ENCODE measurements at regions not wholly inside any gene's neighbourhood (a gene's known extent, or its start where the extent isn't known, plus 50 kb on each side); places are given as distances from the start of the nearest gene placed in this dataset.
A peak's percentile ranks its signal among the peaks of the same experiment; 100 is the strongest.

DNA sequence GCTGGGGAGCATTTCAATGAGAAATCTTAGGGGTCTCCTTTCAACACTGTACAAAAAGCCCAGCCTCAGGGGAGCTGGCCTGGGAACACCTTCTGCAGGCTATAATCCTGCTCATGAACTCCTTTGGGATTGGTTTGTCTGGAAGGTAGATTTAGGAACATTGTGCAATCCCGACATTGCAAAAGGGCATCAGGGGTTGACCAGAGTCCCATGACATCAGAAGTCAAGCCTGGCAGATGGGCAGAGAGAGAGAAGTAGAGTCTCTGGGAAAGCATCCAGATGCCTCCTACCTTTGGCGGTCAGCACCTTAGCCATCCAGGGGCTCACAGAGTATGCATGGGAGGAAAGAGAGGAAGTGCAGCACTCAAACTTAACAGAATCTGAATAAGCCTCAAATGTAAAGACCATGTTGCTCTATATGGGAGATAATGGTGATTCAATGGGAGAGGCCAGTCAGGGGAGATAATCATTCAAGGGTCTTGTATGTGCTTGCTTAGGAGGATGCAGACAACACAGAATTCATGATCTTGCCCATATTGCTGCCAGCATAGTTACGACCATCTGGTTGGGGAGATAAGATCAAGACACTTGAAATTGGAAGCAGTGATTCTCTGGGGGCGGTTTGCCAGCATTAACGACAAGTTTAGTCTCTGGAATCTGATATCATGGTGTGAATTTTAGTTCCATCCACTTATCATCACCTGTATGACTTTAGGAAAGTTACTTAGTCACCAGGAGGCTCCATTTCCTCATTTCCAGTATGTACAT, 58.3 kb upstream of the UPP2 start:
- no peak overlapping the region for H3K4me3 ChIP-seq
- H3K36me3 ChIP-seq, result no peaks in the 10 kb centered on the region
- intact Hi-C loops (cut with DNase I), result no loop called here
- TF ChIP-seq, protein P1, sequence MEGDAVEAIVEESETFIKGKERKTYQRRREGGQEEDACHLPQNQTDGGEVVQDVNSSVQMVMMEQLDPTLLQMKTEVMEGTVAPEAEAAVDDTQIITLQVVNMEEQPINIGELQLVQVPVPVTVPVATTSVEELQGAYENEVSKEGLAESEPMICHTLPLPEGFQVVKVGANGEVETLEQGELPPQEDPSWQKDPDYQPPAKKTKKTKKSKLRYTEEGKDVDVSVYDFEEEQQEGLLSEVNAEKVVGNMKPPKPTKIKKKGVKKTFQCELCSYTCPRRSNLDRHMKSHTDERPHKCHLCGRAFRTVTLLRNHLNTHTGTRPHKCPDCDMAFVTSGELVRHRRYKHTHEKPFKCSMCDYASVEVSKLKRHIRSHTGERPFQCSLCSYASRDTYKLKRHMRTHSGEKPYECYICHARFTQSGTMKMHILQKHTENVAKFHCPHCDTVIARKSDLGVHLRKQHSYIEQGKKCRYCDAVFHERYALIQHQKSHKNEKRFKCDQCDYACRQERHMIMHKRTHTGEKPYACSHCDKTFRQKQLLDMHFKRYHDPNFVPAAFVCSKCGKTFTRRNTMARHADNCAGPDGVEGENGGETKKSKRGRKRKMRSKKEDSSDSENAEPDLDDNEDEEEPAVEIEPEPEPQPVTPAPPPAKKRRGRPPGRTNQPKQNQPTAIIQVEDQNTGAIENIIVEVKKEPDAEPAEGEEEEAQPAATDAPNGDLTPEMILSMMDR (IDR thresholded peaks at IDR 0.05), result no peak
- peak overlapping the region; percentile 14 for H3K27ac ChIP-seq
- H3K4me1 ChIP-seq, result peaks cover 18% of the 10 kb centered on the region
- H3K9me3 ChIP-seq, result no peaks in the 10 kb centered on the region
- no peak for DNase-seq
- ATAC-seq, result no peak
- no peaks in the 10 kb centered on the region for H3K27me3 ChIP-seq (ENCODE audit: low read depth)

DNA sequence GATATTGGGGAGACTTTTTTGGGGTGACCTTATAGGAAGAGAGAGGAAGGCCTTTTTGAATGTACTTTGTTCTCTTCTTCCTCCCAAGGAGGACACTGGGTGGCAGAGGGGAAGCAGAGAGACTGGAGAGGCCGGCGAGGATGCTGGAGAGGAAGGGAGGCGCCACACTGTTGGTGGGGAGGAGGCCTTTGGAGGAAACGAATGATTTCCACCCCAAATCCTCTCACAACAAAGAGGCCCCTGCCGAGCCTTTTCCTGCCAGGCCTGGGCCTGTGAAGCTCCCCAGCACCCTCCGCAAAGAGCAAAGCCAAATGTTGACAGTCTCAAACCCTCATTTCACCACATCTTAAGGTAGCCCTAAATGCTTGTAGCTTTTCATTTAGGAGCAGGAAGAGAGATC, 59.0 kb upstream of the UPP2 start:
- Histone ChIP-seq H3K27me3 (ENCODE audit: low read depth) (no peaks in the 10 kb centered on the region), H3K27ac (peak overlapping the region; percentile 14), H3K4me3 (no peak overlapping the region), H3K36me3 (no peaks in the 10 kb centered on the region), H3K4me1 (peaks cover 18% of the 10 kb centered on the region), H3K9me3 (no peaks in the 10 kb centered on the region)
- intact Hi-C loops (cut with DNase I), result no loop called here
- TF ChIP-seq, protein P1 (IDR thresholded peaks at IDR 0.05), result no peak
- ATAC-seq (no peak), DNase-seq (no peak)

DNA sequence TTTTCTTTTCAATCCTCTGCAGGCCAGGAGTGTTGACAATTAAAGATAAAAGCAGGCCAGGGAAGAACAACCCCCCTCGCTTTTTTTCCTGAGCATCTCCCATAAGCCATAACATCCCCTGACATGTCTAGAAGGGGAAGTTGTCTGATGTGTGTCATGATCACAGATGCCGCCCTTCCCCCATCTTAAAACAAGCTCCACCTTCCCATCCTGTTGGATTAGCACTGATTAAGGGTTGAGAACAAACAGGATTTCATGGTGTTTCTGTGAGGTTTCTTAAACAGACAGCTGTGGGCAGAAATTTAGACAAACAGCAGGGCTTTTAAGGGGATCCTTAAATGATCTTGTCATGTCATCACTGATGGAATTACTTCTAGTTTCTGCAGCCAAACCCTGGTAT, 59.4 kb upstream of the UPP2 start:
- Histone ChIP-seq H3K27me3 (ENCODE audit: low read depth) (no peaks in the 10 kb centered on the region), H3K4me1 (peaks cover 18% of the 10 kb centered on the region), H3K27ac (peak overlapping the region; percentile 14), H3K36me3 (no peaks in the 10 kb centered on the region), H3K9me3 (no peaks in the 10 kb centered on the region), H3K4me3 (no peak overlapping the region)
- DNase-seq (no peak), ATAC-seq (no peak)
- intact Hi-C loops (cut with DNase I), result no loop called here
- TF ChIP-seq, protein P1 (IDR thresholded peaks at IDR 0.05), result no peak

DNA sequence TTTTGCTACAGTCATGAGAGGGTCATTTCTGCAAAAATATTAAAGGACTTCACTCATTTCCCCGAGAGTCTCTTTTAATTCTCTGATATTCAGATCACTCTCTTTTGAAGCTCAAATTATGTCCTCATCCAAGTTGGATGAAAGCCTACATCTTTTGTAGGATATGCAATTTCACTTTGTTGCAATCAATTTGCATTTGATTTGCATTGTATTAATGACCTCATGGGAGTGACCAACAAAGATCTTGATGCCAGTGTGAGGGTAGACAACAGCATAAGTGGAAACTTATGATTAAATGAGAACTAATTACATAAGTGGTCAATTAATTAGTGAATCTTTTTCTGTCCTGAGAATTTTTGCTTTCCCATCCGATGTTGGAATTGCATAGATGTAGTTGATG, 60.3 kb upstream of the UPP2 start:
- no peaks in the 10 kb centered on the region for H3K9me3 ChIP-seq
- DNase-seq, result no peak
- H3K27me3 ChIP-seq (ENCODE audit: low read depth), result no peaks in the 10 kb centered on the region
- intact Hi-C loops (cut with DNase I), result no loop called here
- no peak overlapping the region for H3K27ac ChIP-seq
- no peak for ATAC-seq
- H3K36me3 ChIP-seq, result no peaks in the 10 kb centered on the region
- TF ChIP-seq, protein P1 (IDR thresholded peaks at IDR 0.05), result no peak
- peaks cover 18% of the 10 kb centered on the region for H3K4me1 ChIP-seq
- H3K4me3 ChIP-seq, result no peak overlapping the region

DNA sequence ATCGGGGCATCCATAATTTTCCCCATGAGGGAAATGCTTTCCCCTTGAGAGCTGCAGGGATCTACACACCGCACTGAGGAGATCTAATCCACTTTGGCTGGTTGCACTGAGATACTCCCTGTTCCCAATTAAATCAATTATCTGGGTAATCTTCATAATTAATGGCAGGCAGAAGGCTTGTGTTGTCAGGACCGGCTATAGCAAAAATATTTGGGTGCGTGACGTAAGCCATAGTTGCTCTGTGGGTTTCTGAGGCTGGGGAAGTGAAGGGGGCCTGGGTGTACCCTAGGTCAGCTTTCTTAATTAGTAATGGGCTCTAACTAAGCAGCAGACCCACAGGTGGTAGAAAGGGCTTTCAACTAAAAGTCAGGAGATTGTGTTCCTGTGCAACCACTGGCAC, 62.8 kb upstream of the UPP2 start:
- no peak overlapping the region for H3K4me3 ChIP-seq
- TF ChIP-seq, protein P1 (IDR thresholded peaks at IDR 0.05), result no peak
- no peaks in the 10 kb centered on the region for H3K27me3 ChIP-seq (ENCODE audit: low read depth)
- ATAC-seq (no peak), DNase-seq (no peak)
- no peak overlapping the region for H3K27ac ChIP-seq
- peaks cover 13% of the 10 kb centered on the region for H3K4me1 ChIP-seq
- intact Hi-C loops (cut with DNase I), result no loop called here
- H3K9me3 ChIP-seq, result no peaks in the 10 kb centered on the region
- no peaks in the 10 kb centered on the region for H3K36me3 ChIP-seq
